Right atrium auricular region (tissue), 2 donors: ENCODE measurements at regions not wholly inside any gene's neighbourhood (a gene's known extent, or its start where the extent isn't known, plus 50 kb on each side); places are given as distances from the start of the nearest gene placed in this dataset.

Experiments used
- DNase-seq: peaks from one replicate; pipeline ENCODE4 v3.0.0-alpha.2; 2019; ENCODE audit warnings: low spot score
- H3K27ac ChIP-seq, 2 donors: fragments of 200-600 bp; sonication (generic); 1 replicate in 1 of 2; 2 replicates in 1 of 2; pipeline ENCODE4 v1.5.1; 2016 to 2019
- H3K27me3 ChIP-seq, 2 donors: fragments of 200-600 bp; sonication (generic); one replicate each; pipeline versions ENCODE4 v1.5.1 to v1.6.0; 2017 to 2019
- H3K36me3 ChIP-seq: fragments of 200-600 bp; sonication (generic); one replicate; pipeline ENCODE4 v1.5.1; 2016
- H3K4me1 ChIP-seq, 2 donors: fragments of 200-600 bp; sonication (generic); one replicate each; pipeline versions ENCODE4 v1.5.1 to v1.6.0; 2017 to 2019
- H3K4me3 ChIP-seq, 2 donors: fragments of 200-600 bp; sonication (generic); 1 replicate in 1 of 2; 2 replicates in 1 of 2; pipeline ENCODE4 v1.5.1; 2017 to 2019; ENCODE audit warnings: mild to moderate bottlenecking in 1 of 2, moderate library complexity in 1 of 2
- H3K9me3 ChIP-seq, 2 donors: fragments of 200-600 bp; sonication (generic); one replicate each; pipeline ENCODE4 v1.5.1; 2019
- CTCF ChIP-seq, 2 donors: fragments of 200-600 bp; sonication (generic); IDR thresholded peaks; one replicate each; pipeline ENCODE4 v1.5.1; 2019; ENCODE audit warnings: antibody characterized with exemption in 2 of 2

GRCh38 chr2:118772487-118773200 lies 74.8 kb downstream of the EN1 start:
- Histone ChIP-seq H3K9me3 (no peaks in the 10 kb centered on the region), H3K4me1 (peaks cover 0 to 10% of the 10 kb centered on the region in 2 donors), H3K27ac (no peak overlapping the region), H3K4me3 (no peak overlapping the region), H3K36me3 (no peaks in the 10 kb centered on the region), H3K27me3 (no peaks in the 10 kb centered on the region)
- no peak for TF ChIP-seq CTCF (IDR thresholded peaks at IDR 0.05)
- no peak for DNase-seq

GRCh38 chr2:118769707-118770400 lies 77.6 kb downstream of the EN1 start:
- DNase-seq, result no peak
- H3K4me3 ChIP-seq, result no peak overlapping the region
- H3K36me3 ChIP-seq, result no peaks in the 10 kb centered on the region
- no peaks in the 10 kb centered on the region for H3K9me3 ChIP-seq
- H3K27ac ChIP-seq, result no peak overlapping the region
- peaks cover 0 to 9% of the 10 kb centered on the region in 2 donors for H3K4me1 ChIP-seq
- H3K27me3 ChIP-seq, result no peaks in the 10 kb centered on the region
- no peak for TF ChIP-seq CTCF (IDR thresholded peaks at IDR 0.05)

GRCh38 chr2:118766871-118767270 lies 80.6 kb downstream of the EN1 start:
- H3K9me3 ChIP-seq, result no peaks in the 10 kb centered on the region
- no peak overlapping the region for H3K27ac ChIP-seq
- no peak overlapping the region for H3K4me3 ChIP-seq
- H3K27me3 ChIP-seq, result no peaks in the 10 kb centered on the region
- no peaks in the 10 kb centered on the region for H3K36me3 ChIP-seq
- no peak for DNase-seq
- H3K4me1 ChIP-seq, result no peaks in the 10 kb centered on the region
- TF ChIP-seq CTCF (IDR thresholded peaks at IDR 0.05), result no peak

GRCh38 chr2:118764855-118765254 lies 82.6 kb downstream of the EN1 start:
- no peak for DNase-seq
- TF ChIP-seq CTCF (IDR thresholded peaks at IDR 0.05), result no peak
- H3K9me3 ChIP-seq, result no peaks in the 10 kb centered on the region
- H3K4me1 ChIP-seq, result no peaks in the 10 kb centered on the region
- no peaks in the 10 kb centered on the region for H3K27me3 ChIP-seq
- no peak overlapping the region for H3K27ac ChIP-seq
- no peak overlapping the region for H3K4me3 ChIP-seq
- H3K36me3 ChIP-seq, result no peaks in the 10 kb centered on the region

- no peak for TF ChIP-seq CTCF (IDR thresholded peaks at IDR 0.05)
- Histone ChIP-seq H3K9me3 (no peaks in the 10 kb centered on the region), H3K27me3 (no peaks in the 10 kb centered on the region), H3K4me1 (no peaks in the 10 kb centered on the region), H3K27ac (no peak overlapping the region), H3K4me3 (no peak overlapping the region), H3K36me3 (no peaks in the 10 kb centered on the region)
- no peak for DNase-seq
Observed at GRCh38 chr2:118763797-118764196, 83.7 kb downstream of the EN1 start.
